GM23248 (cell line): ENCODE measurements at regions not wholly inside any gene's neighbourhood (a gene's known extent, or its start where the extent isn't known, plus 50 kb on each side); places are given as distances from the start of the nearest gene placed in this dataset.

ENCODE experiments used
- EZH2 ChIP-seq: fragments of 200-600 bp; sonication (generic); IDR thresholded peaks from 2 replicates; pipeline ENCODE4 v1.6.1; 2018; ENCODE audit warnings: antibody characterized with exemption, mild to moderate bottlenecking; ENCODE audit not compliant: insufficient read depth, poor library complexity, severe bottlenecking
- EZH2phosphoT487 ChIP-seq: fragments of 200-600 bp; sonication (generic); IDR thresholded peaks from 2 replicates; pipeline ENCODE4 v1.6.1; 2018; ENCODE audit warnings: antibody characterized with exemption, moderate library complexity, mild to moderate bottlenecking, low read depth; ENCODE audit not compliant: insufficient read depth

GRCh38 chr6:50925981-50926380, 107.3 kb downstream of the TFAP2B start:
- TF ChIP-seq EZH2 (no peak), EZH2phosphoT487 (no peak)
